Breast epithelium (tissue), 4 donors: ENCODE measurements at regions not wholly inside any gene's neighbourhood (a gene's known extent, or its start where the extent isn't known, plus 50 kb on each side); places are given as distances from the start of the nearest gene placed in this dataset.

Experiments
- DNase-seq, 2 donors: peaks; one replicate each; pipeline ENCODE4 v3.0.0-alpha.2; 2019; ENCODE audit warnings: low spot score in 2 of 2
- H3K27ac ChIP-seq, 2 donors: fragments of 200-600 bp; sonication (generic) in 1 of 2; one replicate each; pipeline ENCODE4 v1.5.1; 2016 to 2019; ENCODE audit warnings: mild to moderate bottlenecking in 1 of 2
- H3K27me3 ChIP-seq, 2 donors: fragments of 200-600 bp; sonication (generic) in 1 of 2; one replicate each; pipeline versions ENCODE4 v1.5.1 to v1.6.0; 2017 to 2019; ENCODE audit warnings: control low read depth in 1 of 2, mild to moderate bottlenecking in 1 of 2
- H3K36me3 ChIP-seq: fragments of 200-600 bp; one replicate; pipeline ENCODE4 v1.5.1; 2019
- H3K4me1 ChIP-seq, 2 donors: fragments of 200-600 bp; sonication (generic); one replicate each; pipeline ENCODE4 v1.5.1; 2016 to 2019; ENCODE audit warnings: control low read depth in 1 of 2
- H3K4me3 ChIP-seq, 3 donors: fragments of 200-600 bp; sonication (generic); 1 replicate in 2 of 3; 2 replicates in 1 of 3; pipeline ENCODE4 v1.5.1; 2016 to 2019; ENCODE audit warnings: mild to moderate bottlenecking in 3 of 3, moderate library complexity in 2 of 3
- H3K9me3 ChIP-seq, 2 donors: fragments of 200-600 bp; sonication (generic) in 1 of 2; one replicate each; pipeline ENCODE4 v1.5.1; 2016 to 2019; ENCODE audit warnings: control low read depth in 1 of 2
- CTCF ChIP-seq, 3 donors: fragments of 450-650 bp; IDR thresholded peaks; one replicate each; pipeline ENCODE4 v1.5.1; 2016 to 2017; ENCODE audit warnings: antibody characterized with exemption in 3 of 3, mild to moderate bottlenecking in 3 of 3, moderate library complexity in 3 of 3
- POLR2A ChIP-seq: fragments of 450-650 bp; IDR thresholded peaks from one replicate; pipeline ENCODE4 v1.6.1; 2016; ENCODE audit warnings: antibody characterized with exemption, mild to moderate bottlenecking, moderate library complexity
- POLR2AphosphoS5 ChIP-seq, 3 donors: sonication (generic); formaldehyde crosslinking; IDR thresholded peaks; one replicate each; pipeline ENCODE4 v1.6.1; 2017; ENCODE audit warnings: antibody characterized with exemption in 3 of 3
- intact Hi-C: fragments of 100-400 bp; cut with DNase I; formaldehyde crosslinking; loops from one replicate; pipeline ENCODE4 v1.15.1; 2023; ENCODE audit warnings: low total_unique reads

GRCh38 chr5:67814569-67815311 lies 400.8 kb upstream of the PIK3R1 start:
- Histone ChIP-seq H3K36me3 (no peaks in the 10 kb centered on the region), H3K27ac (no peak overlapping the region), H3K27me3 (no peaks in the 10 kb centered on the region), H3K4me1 (no peaks in the 10 kb centered on the region), H3K4me3 (no peak overlapping the region), H3K9me3 (no peaks in the 10 kb centered on the region)
- intact Hi-C loops, result no loop called here
- no peak for TF ChIP-seq POLR2AphosphoS5 (IDR thresholded peaks at IDR 0.05)
- no peak for TF ChIP-seq POLR2A
- TF ChIP-seq CTCF (IDR thresholded peaks at IDR 0.05), result no peak
- no peak for DNase-seq

- no peak overlapping the region for H3K4me3 ChIP-seq
- TF ChIP-seq CTCF (IDR thresholded peaks at IDR 0.05), result no peak
- TF ChIP-seq POLR2AphosphoS5 (IDR thresholded peaks at IDR 0.05), result no peak
- TF ChIP-seq POLR2A, result no peak
- DNase-seq, result no peak
- H3K4me1 ChIP-seq, result no peaks in the 10 kb centered on the region
- intact Hi-C loops, result no loop called here
- no peaks in the 10 kb centered on the region for H3K36me3 ChIP-seq
- H3K27me3 ChIP-seq, result no peaks in the 10 kb centered on the region
- no peaks in the 10 kb centered on the region for H3K9me3 ChIP-seq
- H3K27ac ChIP-seq, result no peak overlapping the region
Measured at GRCh38 chr5:67813877-67814539, 401.5 kb upstream of the PIK3R1 start.

DNA sequence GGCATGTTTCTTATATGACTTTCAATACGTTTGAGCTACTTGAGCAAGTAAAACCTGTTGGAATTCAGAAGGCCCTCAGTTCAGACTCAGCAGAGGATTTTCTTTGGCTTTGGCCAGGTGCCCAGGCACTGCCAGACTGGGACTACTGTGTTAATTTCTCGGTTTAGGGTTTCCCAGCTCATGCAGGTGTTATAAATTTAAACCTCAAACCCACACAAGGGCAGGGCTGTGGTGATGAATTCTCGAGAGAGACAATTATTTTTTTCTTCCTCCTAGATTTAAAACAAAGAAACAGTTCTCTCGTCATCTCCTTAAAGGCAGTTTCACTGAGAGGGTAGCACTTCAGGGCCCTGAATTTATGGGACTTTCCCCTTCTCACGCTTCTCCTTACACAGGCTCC lies 406.0 kb upstream of the PIK3R1 start:
- no peak overlapping the region for H3K27ac ChIP-seq
- intact Hi-C loops, result no loop called here

DNA sequence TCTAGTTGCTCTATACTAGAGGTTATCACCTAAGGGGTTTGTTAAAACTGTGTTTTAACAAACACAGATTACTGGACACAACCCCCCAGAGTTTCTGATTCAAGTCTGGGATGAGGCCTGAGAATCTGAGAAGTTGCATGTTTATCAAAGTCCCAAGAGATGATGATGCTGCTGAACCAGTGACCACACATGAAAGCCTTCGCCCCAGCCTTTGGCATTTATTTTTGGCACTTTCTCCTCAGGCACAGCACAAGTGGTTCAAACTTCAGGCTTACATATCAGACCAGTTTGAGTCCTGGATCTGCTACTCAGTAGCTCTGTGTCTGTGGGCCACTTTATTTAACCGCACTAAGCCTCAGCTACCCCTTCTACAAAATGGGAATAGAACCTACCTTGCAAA lies 407.2 kb upstream of the PIK3R1 start:
- intact Hi-C loops, result no loop called here
- H3K4me3 ChIP-seq, result no peak overlapping the region

More for the DNA sequence above, 406.0 kb upstream of the PIK3R1 start:
- Histone ChIP-seq H3K4me1 (no peaks in the 10 kb centered on the region), H3K27me3 (no peaks in the 10 kb centered on the region), H3K9me3 (no peaks in the 10 kb centered on the region), H3K4me3 (no peak overlapping the region), H3K36me3 (no peaks in the 10 kb centered on the region)
- DNase-seq, result no peak
- no peak for TF ChIP-seq POLR2AphosphoS5 (IDR thresholded peaks at IDR 0.05)
- no peak for TF ChIP-seq POLR2A
- no peak for TF ChIP-seq CTCF (IDR thresholded peaks at IDR 0.05)

More for the DNA sequence above, 407.2 kb upstream of the PIK3R1 start:
- no peak for DNase-seq
- Histone ChIP-seq H3K9me3 (no peaks in the 10 kb centered on the region), H3K36me3 (no peaks in the 10 kb centered on the region), H3K27me3 (no peaks in the 10 kb centered on the region), H3K27ac (no peak overlapping the region), H3K4me1 (no peaks in the 10 kb centered on the region)
- TF ChIP-seq POLR2A, result no peak
- TF ChIP-seq POLR2AphosphoS5 (IDR thresholded peaks at IDR 0.05), result no peak
- no peak for TF ChIP-seq CTCF (IDR thresholded peaks at IDR 0.05)
